ENCODE measurements at regions not wholly inside any gene's neighbourhood (a gene's known extent, or its start where the extent isn't known, plus 50 kb on each side); places are given as distances from the start of the nearest gene placed in this dataset.

DNA sequence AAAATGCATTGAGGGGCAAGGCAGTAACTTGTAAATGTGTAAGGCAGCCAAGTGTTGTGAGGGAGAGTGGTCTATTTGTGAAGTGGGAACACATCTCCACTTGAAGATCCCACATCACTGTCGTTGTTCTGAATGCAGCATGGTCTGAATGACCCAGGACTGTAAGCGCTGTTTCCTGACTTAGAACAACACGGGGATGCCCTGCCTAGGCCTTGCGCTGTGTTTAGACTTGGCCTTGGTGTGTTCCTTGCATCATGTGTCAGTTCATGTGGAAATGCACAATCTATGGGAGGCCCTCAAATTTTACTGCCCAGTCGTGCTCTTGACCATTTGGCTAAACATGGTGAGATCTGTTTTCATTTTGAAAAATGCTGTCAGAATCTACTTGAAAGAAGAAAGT is 205.1 kb downstream of the SOX11 start:
- TF ChIP-seq, protein P1, sequence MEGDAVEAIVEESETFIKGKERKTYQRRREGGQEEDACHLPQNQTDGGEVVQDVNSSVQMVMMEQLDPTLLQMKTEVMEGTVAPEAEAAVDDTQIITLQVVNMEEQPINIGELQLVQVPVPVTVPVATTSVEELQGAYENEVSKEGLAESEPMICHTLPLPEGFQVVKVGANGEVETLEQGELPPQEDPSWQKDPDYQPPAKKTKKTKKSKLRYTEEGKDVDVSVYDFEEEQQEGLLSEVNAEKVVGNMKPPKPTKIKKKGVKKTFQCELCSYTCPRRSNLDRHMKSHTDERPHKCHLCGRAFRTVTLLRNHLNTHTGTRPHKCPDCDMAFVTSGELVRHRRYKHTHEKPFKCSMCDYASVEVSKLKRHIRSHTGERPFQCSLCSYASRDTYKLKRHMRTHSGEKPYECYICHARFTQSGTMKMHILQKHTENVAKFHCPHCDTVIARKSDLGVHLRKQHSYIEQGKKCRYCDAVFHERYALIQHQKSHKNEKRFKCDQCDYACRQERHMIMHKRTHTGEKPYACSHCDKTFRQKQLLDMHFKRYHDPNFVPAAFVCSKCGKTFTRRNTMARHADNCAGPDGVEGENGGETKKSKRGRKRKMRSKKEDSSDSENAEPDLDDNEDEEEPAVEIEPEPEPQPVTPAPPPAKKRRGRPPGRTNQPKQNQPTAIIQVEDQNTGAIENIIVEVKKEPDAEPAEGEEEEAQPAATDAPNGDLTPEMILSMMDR (IDR thresholded peaks at IDR 0.05), result no peak
- no peak for TF ChIP-seq EZH2 (IDR thresholded peaks at IDR 0.05; ENCODE audit: borderline replicate concordance, insufficient read depth, low read depth, low read length, poor library complexity, severe bottlenecking)

Data from B cell (primary cell).